ENCODE measurements at regions not wholly inside any gene's neighbourhood (a gene's known extent, or its start where the extent isn't known, plus 50 kb on each side); places are given as distances from the start of the nearest gene placed in this dataset.

GRCh38 chr13:62250501-62251201 is 835.0 kb upstream of the PCDH20 start:
- TF ChIP-seq, protein P1, sequence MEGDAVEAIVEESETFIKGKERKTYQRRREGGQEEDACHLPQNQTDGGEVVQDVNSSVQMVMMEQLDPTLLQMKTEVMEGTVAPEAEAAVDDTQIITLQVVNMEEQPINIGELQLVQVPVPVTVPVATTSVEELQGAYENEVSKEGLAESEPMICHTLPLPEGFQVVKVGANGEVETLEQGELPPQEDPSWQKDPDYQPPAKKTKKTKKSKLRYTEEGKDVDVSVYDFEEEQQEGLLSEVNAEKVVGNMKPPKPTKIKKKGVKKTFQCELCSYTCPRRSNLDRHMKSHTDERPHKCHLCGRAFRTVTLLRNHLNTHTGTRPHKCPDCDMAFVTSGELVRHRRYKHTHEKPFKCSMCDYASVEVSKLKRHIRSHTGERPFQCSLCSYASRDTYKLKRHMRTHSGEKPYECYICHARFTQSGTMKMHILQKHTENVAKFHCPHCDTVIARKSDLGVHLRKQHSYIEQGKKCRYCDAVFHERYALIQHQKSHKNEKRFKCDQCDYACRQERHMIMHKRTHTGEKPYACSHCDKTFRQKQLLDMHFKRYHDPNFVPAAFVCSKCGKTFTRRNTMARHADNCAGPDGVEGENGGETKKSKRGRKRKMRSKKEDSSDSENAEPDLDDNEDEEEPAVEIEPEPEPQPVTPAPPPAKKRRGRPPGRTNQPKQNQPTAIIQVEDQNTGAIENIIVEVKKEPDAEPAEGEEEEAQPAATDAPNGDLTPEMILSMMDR (IDR thresholded peaks at IDR 0.05) = no peak
- no peak for TF ChIP-seq POLR2A (IDR thresholded peaks at IDR 0.05)

Measured in ovary (tissue), 3 donors.